ENCODE measurements at regions not wholly inside any gene's neighbourhood (a gene's known extent, or its start where the extent isn't known, plus 50 kb on each side); places are given as distances from the start of the nearest gene placed in this dataset.

DNA sequence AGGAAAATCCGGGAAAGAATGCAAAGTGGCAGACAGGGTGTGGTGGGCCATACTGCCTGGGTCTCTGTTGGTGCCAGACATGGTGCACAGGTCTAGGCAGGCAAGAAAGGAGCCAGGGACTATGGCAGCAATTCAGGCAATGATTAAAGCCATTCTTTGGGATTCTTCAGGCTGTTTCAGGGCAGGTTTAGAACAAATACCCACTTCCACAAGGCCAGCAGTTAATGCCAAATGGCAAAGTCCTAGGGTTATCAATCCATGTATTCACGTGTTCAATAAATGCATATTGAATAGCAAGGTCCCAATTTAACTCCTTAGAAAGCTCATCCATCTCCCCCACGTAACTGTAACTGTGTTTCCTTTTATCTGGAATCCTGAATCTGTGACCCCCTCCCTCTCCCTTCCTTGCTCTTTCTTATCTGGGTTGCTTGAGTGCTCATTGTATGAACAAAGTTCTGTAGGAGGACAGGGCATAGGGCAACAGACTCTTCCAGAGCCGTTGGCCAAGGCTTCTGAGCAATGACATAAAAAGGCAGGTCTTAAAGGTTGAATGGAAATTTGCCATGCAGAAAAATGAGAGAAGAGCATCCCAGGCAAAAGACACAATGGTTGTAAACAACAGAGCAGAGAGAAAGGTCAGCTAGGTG is 146.8 kb upstream of the KLHL29 start:
- TF ChIP-seq, protein P1, sequence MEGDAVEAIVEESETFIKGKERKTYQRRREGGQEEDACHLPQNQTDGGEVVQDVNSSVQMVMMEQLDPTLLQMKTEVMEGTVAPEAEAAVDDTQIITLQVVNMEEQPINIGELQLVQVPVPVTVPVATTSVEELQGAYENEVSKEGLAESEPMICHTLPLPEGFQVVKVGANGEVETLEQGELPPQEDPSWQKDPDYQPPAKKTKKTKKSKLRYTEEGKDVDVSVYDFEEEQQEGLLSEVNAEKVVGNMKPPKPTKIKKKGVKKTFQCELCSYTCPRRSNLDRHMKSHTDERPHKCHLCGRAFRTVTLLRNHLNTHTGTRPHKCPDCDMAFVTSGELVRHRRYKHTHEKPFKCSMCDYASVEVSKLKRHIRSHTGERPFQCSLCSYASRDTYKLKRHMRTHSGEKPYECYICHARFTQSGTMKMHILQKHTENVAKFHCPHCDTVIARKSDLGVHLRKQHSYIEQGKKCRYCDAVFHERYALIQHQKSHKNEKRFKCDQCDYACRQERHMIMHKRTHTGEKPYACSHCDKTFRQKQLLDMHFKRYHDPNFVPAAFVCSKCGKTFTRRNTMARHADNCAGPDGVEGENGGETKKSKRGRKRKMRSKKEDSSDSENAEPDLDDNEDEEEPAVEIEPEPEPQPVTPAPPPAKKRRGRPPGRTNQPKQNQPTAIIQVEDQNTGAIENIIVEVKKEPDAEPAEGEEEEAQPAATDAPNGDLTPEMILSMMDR (IDR thresholded peaks at IDR 0.05) = no peak
- no peak for TF ChIP-seq E2F4 (CRISPR knock-in tag; IDR thresholded peaks at IDR 0.05; ENCODE audit: borderline replicate concordance, low read depth)
- TF ChIP-seq JUN (CRISPR knock-in tag; IDR thresholded peaks at IDR 0.05) = no peak
- no peak for TF ChIP-seq MAX (CRISPR knock-in tag; IDR thresholded peaks at IDR 0.05)
- TF ChIP-seq ZBTB43 (CRISPR knock-in tag; IDR thresholded peaks at IDR 0.05) = no peak
- TF ChIP-seq E2F5 (CRISPR knock-in tag; IDR thresholded peaks at IDR 0.05) = no peak

All from WTC11 (cell line).